Upper lobe of left lung (tissue), 4 donors: ENCODE measurements at regions not wholly inside any gene's neighbourhood (a gene's known extent, or its start where the extent isn't known, plus 50 kb on each side); places are given as distances from the start of the nearest gene placed in this dataset.

Experiments
- CTCF ChIP-seq, 6 experiments: fragments of 450-650 bp in 4 of 6; fragments of 200-600 bp in 2 of 6; sonication (generic) in 2 of 6; IDR thresholded peaks; one replicate each; pipeline ENCODE4 v1.5.1; 2016 to 2019; ENCODE audit warnings: antibody characterized with exemption in 6 of 6
- POLR2AphosphoS5 ChIP-seq, 2 donors: sonication (generic); formaldehyde crosslinking; IDR thresholded peaks; one replicate each; pipeline ENCODE4 v1.5.1; 2017; ENCODE audit warnings: antibody characterized with exemption in 2 of 2

GRCh38 chr6:134594881-134595280 lies 277.0 kb upstream of the SGK1 start:
- TF ChIP-seq CTCF (IDR thresholded peaks at IDR 0.05) (no peak), POLR2AphosphoS5 (IDR thresholded peaks at IDR 0.05) (no peak)
